ENCODE measurements at regions not wholly inside any gene's neighbourhood (a gene's known extent, or its start where the extent isn't known, plus 50 kb on each side); places are given as distances from the start of the nearest gene placed in this dataset.
"Not testable (repeated sequence)": the region's sequence is repeated elsewhere in the genome, so short reads cannot be mapped to it uniquely, and the experiment has no call there.

DNA sequence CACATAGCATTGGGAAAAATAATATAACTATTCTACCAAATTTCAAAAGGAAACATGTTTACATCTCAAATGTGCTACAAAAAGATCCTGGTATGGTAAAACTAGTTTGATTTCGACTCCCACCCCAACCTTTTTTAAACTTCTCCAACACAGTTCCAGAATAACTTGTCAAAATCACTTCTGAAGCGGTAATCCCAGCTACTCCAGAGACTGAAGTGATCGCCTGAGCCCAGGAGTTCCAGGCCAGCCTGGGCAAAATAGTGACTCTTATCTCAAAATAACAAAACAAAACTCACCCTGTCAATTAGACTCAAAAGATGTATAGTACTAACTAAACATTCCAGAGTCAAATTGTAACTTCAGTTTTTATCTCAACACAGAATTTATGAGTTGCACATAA is 71.3 kb upstream of the RNF38 start:
- Mint-ChIP-seq H3K9me3 (no peaks in the 10 kb centered on the region), H3K27me3 (ENCODE audit: insufficient read depth) (no peaks in the 10 kb centered on the region; the same call in 1 of the 2 replicates), H3K4me1 (ENCODE audit: low read depth) (peaks cover 27% of the 10 kb centered on the region), H3K36me3 (ENCODE audit: low read depth) (no peaks in the 10 kb centered on the region), H3K27ac (peak overlapping the region; percentile 90), H3K4me3 (peak overlapping the region; percentile 86)
- no peak for DNase-seq
- no peak for TF ChIP-seq CTCF (IDR thresholded peaks at IDR 0.05)

- Mint-ChIP-seq H3K4me3 (peak overlapping the region; percentile 86), H3K27ac (peak overlapping the region; percentile 90), H3K27me3 (ENCODE audit: insufficient read depth) (no peaks in the 10 kb centered on the region; the same call in 1 of the 2 replicates), H3K36me3 (ENCODE audit: low read depth) (no peaks in the 10 kb centered on the region), H3K4me1 (ENCODE audit: low read depth) (peaks cover 27% of the 10 kb centered on the region), H3K9me3 (no peaks in the 10 kb centered on the region)
- peak; percentile 26 for DNase-seq
- TF ChIP-seq CTCF (IDR thresholded peaks at IDR 0.05), result no peak
These were observed 70.7 kb upstream of the RNF38 start for GRCh38 chr9:36470643-36471290.

- TF ChIP-seq CTCF (IDR thresholded peaks at IDR 0.05), result no peak
- peaks cover 9% of the 10 kb centered on the region for H3K4me1 Mint-ChIP-seq (ENCODE audit: low read depth)
- DNase-seq, result no peak
- peaks cover 2% of the 10 kb centered on the region for H3K36me3 Mint-ChIP-seq (ENCODE audit: low read depth)
- no peaks in the 10 kb centered on the region for H3K27me3 Mint-ChIP-seq (ENCODE audit: insufficient read depth)
- H3K4me3 Mint-ChIP-seq, result no peak overlapping the region
- H3K9me3 Mint-ChIP-seq, result no peaks in the 10 kb centered on the region
- no peak overlapping the region for H3K27ac Mint-ChIP-seq
These were observed 63.4 kb upstream of the RNF38 start for GRCh38 chr9:36463467-36463866.

DNA sequence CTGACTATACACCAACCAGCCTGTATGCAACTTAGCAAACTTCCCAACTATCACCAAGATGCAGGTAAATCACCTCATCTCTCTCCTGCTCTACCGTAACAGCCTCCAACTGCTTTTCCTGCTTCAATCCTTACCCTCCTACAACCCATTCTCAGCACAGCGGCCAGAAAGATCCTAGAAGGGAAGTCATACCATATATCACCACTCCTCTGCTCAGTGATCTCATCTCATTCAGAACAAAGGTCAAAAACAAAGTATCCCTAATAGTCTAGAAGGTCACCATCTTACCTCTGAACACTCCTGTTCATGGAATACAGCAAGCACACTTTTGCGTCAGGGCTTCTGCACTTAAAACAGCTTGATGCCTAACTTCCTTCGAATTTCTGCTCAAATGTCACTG is 62.2 kb upstream of the RNF38 start:
- H3K9me3 Mint-ChIP-seq, result no peaks in the 10 kb centered on the region
- H3K27me3 Mint-ChIP-seq (ENCODE audit: insufficient read depth), result no peaks in the 10 kb centered on the region
- no peak for TF ChIP-seq CTCF (IDR thresholded peaks at IDR 0.05)
- no peak overlapping the region for H3K4me3 Mint-ChIP-seq
- H3K4me1 Mint-ChIP-seq (ENCODE audit: low read depth), result peaks cover 10% of the 10 kb centered on the region
- H3K27ac Mint-ChIP-seq, result no peak overlapping the region
- DNase-seq, result no peak
- H3K36me3 Mint-ChIP-seq (ENCODE audit: low read depth), result peaks cover 6% of the 10 kb centered on the region

GRCh38 chr9:36461323-36461722 is 61.3 kb upstream of the RNF38 start:
- Mint-ChIP-seq H3K27ac (peak overlapping the region; percentile 10; the same call in 1 of the 2 replicates), H3K4me3 (no peak overlapping the region), H3K27me3 (ENCODE audit: insufficient read depth) (no peaks in the 10 kb centered on the region), H3K9me3 (no peaks in the 10 kb centered on the region), H3K4me1 (ENCODE audit: low read depth) (peaks cover 19% of the 10 kb centered on the region), H3K36me3 (ENCODE audit: low read depth) (peaks cover 6% of the 10 kb centered on the region)
- no peak for TF ChIP-seq CTCF (IDR thresholded peaks at IDR 0.05)
- peak; percentile 4 for DNase-seq

DNA sequence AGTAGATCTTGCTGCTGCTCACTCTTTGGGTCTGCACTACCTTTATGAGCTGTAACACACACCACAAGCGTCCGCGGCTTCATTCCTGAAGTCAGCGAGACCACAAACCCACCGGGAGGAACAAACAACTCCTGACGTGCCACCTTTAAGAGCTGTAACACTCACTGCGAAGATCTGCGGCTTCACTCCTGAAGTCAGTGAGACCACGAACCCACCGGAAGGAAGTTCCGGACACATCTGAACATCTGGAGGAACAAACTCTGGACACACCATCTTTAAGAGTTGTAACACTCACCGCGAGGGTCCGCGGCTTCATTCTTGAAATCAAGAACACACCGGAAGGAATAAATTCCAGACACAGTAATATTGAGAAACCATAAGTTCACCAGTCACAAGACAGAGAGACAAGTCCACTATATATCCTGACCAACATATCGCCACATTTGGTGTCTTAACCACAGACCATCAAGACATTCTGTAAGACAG is 58.4 kb upstream of the RNF38 start:
- not testable (repeated sequence) for H3K9me3 Mint-ChIP-seq; H3K4me3 Mint-ChIP-seq; H3K27ac Mint-ChIP-seq; DNase-seq; H3K27me3 Mint-ChIP-seq (ENCODE audit: insufficient read depth); H3K36me3 Mint-ChIP-seq (ENCODE audit: low read depth)
- peaks cover 20% of the 10 kb centered on the region for H3K4me1 Mint-ChIP-seq (ENCODE audit: low read depth)
